ENCODE measurements at regions not wholly inside any gene's neighbourhood (a gene's known extent, or its start where the extent isn't known, plus 50 kb on each side); places are given as distances from the start of the nearest gene placed in this dataset.

GRCh38 chr4:28010577-28011240 lies 1150.1 kb downstream of the STIM2 start:
- no peak for TF ChIP-seq GATA2 (IDR thresholded peaks at IDR 0.05; ENCODE audit: low read depth, low read length)
- no peak for TF ChIP-seq GATA3 (IDR thresholded peaks at IDR 0.05; ENCODE audit: low read depth, low read length)

Measured in SH-SY5Y (cell line).